K562 (cell line): ENCODE measurements at regions not wholly inside any gene's neighbourhood (a gene's known extent, or its start where the extent isn't known, plus 50 kb on each side); places are given as distances from the start of the nearest gene placed in this dataset.

Experiments used
- ATAC-seq: fragments of 200-7000 bp; cut with Tn5 transposase; 3 replicates; pipeline ENCODE4 v1.9.1; 2020; ENCODE audit warnings: moderate library complexity
- BruUV-seq: library from RNA; stranded (reverse); fragments of 400-500 nt; replicated peaks from 2 replicates; lab custom pipeline; 2021; lab: Mats Ljungman, UMichigan
- CTCF ChIA-PET: fragments of 300-600 bp; formaldehyde crosslinking; extraction: SDS; loops from one replicate; lab custom pipeline; 2021; ENCODE audit warnings: low intra/inter-chr PET ratio; lab: Yijun Ruan, JAX
- POLR2A ChIA-PET: fragments of 300-600, 350-650 bp; sonication (Branson Sonifier 250); formaldehyde crosslinking; extraction: SDS; loops from one replicate; lab custom pipeline; 2021; ENCODE audit warnings: antibody characterized with exemption, inconsistent platforms; lab: Yijun Ruan, JAX
- DNase-seq, 4 experiments: peaks; one replicate each; pipeline versions ENCODE4 v3.0.0 to v3.0.0-alpha.2; 2011 to 2018; ENCODE audit warnings: low spot score in 3 of 4, mixed read lengths in 3 of 4; ENCODE audit errors: extremely low read depth in 1 of 4
- FAIRE-seq: peaks from 2 replicates; lab custom pipeline; 2011; peaks lifted over from hg19 to GRCh38; lab: Jason Lieb, UNC
- H2AFZ ChIP-seq: 2 replicates; pipeline ENCODE4 v1.6.0; 2011; ENCODE audit warnings: low read depth, low read length, control low read depth, inconsistent platforms
- H3K27ac ChIP-seq: fragments of 200-600 bp; 3 replicates; pipeline ENCODE4 v1.8.0; 2011; ENCODE audit warnings: low read depth, mild to moderate bottlenecking, control low read depth, inconsistent platforms, low read length, moderate library complexity, mixed read lengths; ENCODE audit errors: extremely low read depth
- H3K27me3 ChIP-seq, 2 experiments: fragments of 300-600 bp in 1 of 2; 2 replicates in 1 of 2; 3 replicates in 1 of 2; pipeline versions ENCODE4 v1.6.0 to v1.8.0; 2011; ENCODE audit warnings: inconsistent platforms in 2 of 2, low read length in 2 of 2, mild to moderate bottlenecking in 1 of 2, mixed read lengths in 1 of 2, moderate library complexity in 1 of 2; ENCODE audit not compliant: control insufficient read depth in 2 of 2, insufficient read depth in 2 of 2
- H3K36me3 ChIP-seq: fragments of 300-600 bp; 3 replicates; pipeline ENCODE4 v1.8.0; 2011; ENCODE audit warnings: mild to moderate bottlenecking, low read length, inconsistent platforms; ENCODE audit not compliant: control insufficient read depth, insufficient read depth
- H3K4me1 ChIP-seq, 2 experiments: fragments of 200-600 bp in 1 of 2; replicated peaks in 1 of 2; 2 replicates in 1 of 2; 3 replicates in 1 of 2; pipeline versions ENCODE4 v1.5.1 to v1.8.0; 2011; ENCODE audit warnings: inconsistent platforms in 2 of 2, low read length in 2 of 2, mild to moderate bottlenecking in 1 of 2, mixed read lengths in 1 of 2, moderate library complexity in 1 of 2; ENCODE audit not compliant: control insufficient read depth in 2 of 2, insufficient read depth in 2 of 2
- H3K4me2 ChIP-seq: 2 replicates; pipeline ENCODE4 v1.6.1; 2011; ENCODE audit warnings: low read length, control low read depth, inconsistent platforms, mixed read lengths; ENCODE audit not compliant: insufficient read depth
- H3K4me3 ChIP-seq: fragments of 200-600 bp; sonication (generic), shearing (Covaris generic); 2 replicates; pipeline ENCODE4 v1.5.1; 2016; ENCODE audit warnings: control low read depth, inconsistent platforms
- H3K79me2 ChIP-seq: fragments of 200-600 bp; 3 replicates; pipeline ENCODE4 v1.8.0; 2011; ENCODE audit warnings: low read length, inconsistent platforms; ENCODE audit not compliant: control insufficient read depth, insufficient read depth
- H3K9ac ChIP-seq, 2 experiments: 2 replicates each; pipeline versions ENCODE4 v1.6.0 to v1.6.1; 2011; ENCODE audit warnings: low read depth in 2 of 2, low read length in 2 of 2, control low read depth in 1 of 2, inconsistent platforms in 1 of 2, mild to moderate bottlenecking in 1 of 2, mixed read lengths in 1 of 2; ENCODE audit not compliant: insufficient read depth in 1 of 2
- H3K9me1 ChIP-seq: one replicate; pipeline ENCODE4 v1.6.0; 2011; ENCODE audit warnings: inconsistent platforms, mild to moderate bottlenecking, low read length, moderate library complexity; ENCODE audit not compliant: control insufficient read depth, insufficient read depth
- H3K9me3 ChIP-seq: replicated peaks from 2 replicates; pipeline ENCODE4 v1.5.1; 2011; ENCODE audit warnings: low read depth, low read length, inconsistent platforms; ENCODE audit not compliant: control insufficient read depth, insufficient read depth
- H4K20me1 ChIP-seq: replicated peaks from 2 replicates; pipeline ENCODE4 v1.6.1; 2011; ENCODE audit warnings: low read length, inconsistent platforms, mixed read lengths; ENCODE audit not compliant: control insufficient read depth, insufficient read depth
- CREB1 ChIP-seq, 2 experiments: sonication (generic) in 1 of 2; formaldehyde crosslinking in 1 of 2; IDR thresholded peaks; 2 replicates each; pipeline versions ENCODE4 v1.6.1 to v1.8.0; 2012 to 2022; ENCODE audit warnings: inconsistent platforms in 1 of 2, mild to moderate bottlenecking in 1 of 2, missing genetic modification reagents in 1 of 2, moderate library complexity in 1 of 2
- E2F4 ChIP-seq: sonication (generic); formaldehyde crosslinking; IDR thresholded peaks from 2 replicates; pipeline ENCODE4 v1.8.0; 2022; ENCODE audit warnings: mild to moderate bottlenecking, low read depth, missing genetic modification reagents
- ID3 ChIP-seq, 2 experiments: fragments of 250-450 bp in 1 of 2; fragments of 450-650 bp in 1 of 2; sonication (Bioruptor Pico) in 1 of 2; IDR thresholded peaks; 2 replicates each; pipeline versions ENCODE4 v1.6.1 to v1.8.0; 2016 to 2021; ENCODE audit warnings: mild to moderate bottlenecking in 2 of 2, moderate library complexity in 2 of 2, missing compliant biosample characterization in 1 of 2, missing genetic modification characterization in 1 of 2
- POLR3A ChIP-seq: IDR thresholded peaks from 2 replicates; pipeline ENCODE4 v1.6.1; 2011; ENCODE audit warnings: borderline replicate concordance, mild to moderate bottlenecking, moderate library complexity; ENCODE audit not compliant: insufficient read length, insufficient read depth; ENCODE audit errors: extremely low read depth
- SOX6 ChIP-seq: fragments of 450-650 bp; IDR thresholded peaks from 2 replicates; pipeline ENCODE4 v1.6.1; 2014; ENCODE audit warnings: mild to moderate bottlenecking
- TCF7L2 ChIP-seq: fragments of 150-350 bp; IDR thresholded peaks from 2 replicates; pipeline ENCODE4 v1.6.1; 2016; ENCODE audit warnings: low read depth, mild to moderate bottlenecking, low read length, moderate library complexity
- THRAP3 ChIP-seq: fragments of 450-650 bp; IDR thresholded peaks from 2 replicates; pipeline ENCODE4 v1.6.1; 2016; ENCODE audit warnings: mild to moderate bottlenecking, inconsistent platforms, borderline replicate concordance
- TRIM25 ChIP-seq: fragments of 450-650 bp; IDR thresholded peaks from 2 replicates; pipeline ENCODE4 v1.7.0; 2016; ENCODE audit warnings: borderline replicate concordance
- ZFX ChIP-seq: sonication (generic); formaldehyde crosslinking; IDR thresholded peaks from 2 replicates; pipeline ENCODE4 v1.8.0; 2022; ENCODE audit warnings: mild to moderate bottlenecking, missing genetic modification reagents, moderate library complexity
- ZNF232 ChIP-seq: sonication (generic); formaldehyde crosslinking; IDR thresholded peaks from 2 replicates; pipeline ENCODE4 v1.8.0; 2022; ENCODE audit warnings: mild to moderate bottlenecking, missing genetic modification reagents
- ZNF408 ChIP-seq: fragments of 250-450 bp; sonication (Bioruptor Pico); IDR thresholded peaks from 2 replicates; pipeline ENCODE4 v1.4.0; 2020; ENCODE audit warnings: low read depth, mild to moderate bottlenecking, moderate library complexity
- ZNF76 ChIP-seq: fragments of 250-450 bp; sonication (Bioruptor Pico); IDR thresholded peaks from 2 replicates; pipeline ENCODE4 v1.4.0; 2020; ENCODE audit warnings: mild to moderate bottlenecking, moderate library complexity, borderline replicate concordance
- WGBS: fragments of 100-300 bp; shearing (Covaris generic); methylation state at CpG from one replicate; pipeline ENCODE4 v1.1.6; 2016; ENCODE audit warnings: low coverage, mixed read lengths; ENCODE audit not compliant: insufficient coverage; ENCODE audit errors: missing lambda C conversion rate; 5-methylcytosine and 5-hydroxymethylcytosine counted together
- in situ Hi-C: fragments of 300-500 bp; cut with MboI; formaldehyde crosslinking; loops from 4 replicates; pipeline ENCODE4 v1.15.0; 2018; ENCODE audit warnings: inconsistent platforms, mixed read lengths
- intact Hi-C: fragments of 100-400 bp; cut with micrococcal nuclease; formaldehyde crosslinking; loops from 2 replicates; pipeline ENCODE4 v1.14.2; 2022

GRCh38 chr3:124091716-124092115, 99.8 kb upstream of the ROPN1 start:
- TF ChIP-seq POLR3A: no peak
- TF ChIP-seq TRIM25: no peak
- TF ChIP-seq ZNF232: no peak
- TF ChIP-seq ID3 (CRISPR knock-in tag; IDR thresholded peaks at IDR 0.05): no peak
- no peak for TF ChIP-seq ID3 (tag; IDR thresholded peaks at IDR 0.05)
- no peak for TF ChIP-seq THRAP3
- no peak for TF ChIP-seq ZNF408 (CRISPR knock-in tag)
- no peak for TF ChIP-seq ZNF76 (CRISPR knock-in tag)
- no peak for TF ChIP-seq CREB1 (IDR thresholded peaks at IDR 0.05)
- TF ChIP-seq CREB1 (CRISPR knock-in tag; IDR thresholded peaks at IDR 0.05): no peak
- no peak for TF ChIP-seq E2F4 (CRISPR knock-in tag)
- TF ChIP-seq SOX6: no peak
- no peak for TF ChIP-seq TCF7L2
- no peak for TF ChIP-seq ZFX (CRISPR knock-in tag)
- TF ChIP-seq, all 486 proteins: peak for 0
- ChIA-PET POLR2A (interaction anchor here (0.6 kb wide), 1 partner anchor 318 kb away, joined by 5 read pairs; no protein-coding TSS in a partner anchor), CTCF (no interaction called here)
- Histone ChIP-seq H2AFZ (no peak overlapping the region), H3K27ac (no peak overlapping the region), H3K4me2 (no peak overlapping the region), H3K9me1 (no peaks in the 10 kb centered on the region), H3K9ac (no peak overlapping the region), H3K79me2 (no peaks in the 10 kb centered on the region), H3K4me1 (no peaks in the 10 kb centered on the region), H3K9me3 (no peaks in the 10 kb centered on the region), H3K36me3 (no peaks in the 10 kb centered on the region), H4K20me1 (no peaks in the 10 kb centered on the region; the same call in 1 of the 2 replicates), H3K27me3 (peaks cover 0 to 15% of the 10 kb centered on the region in 2 experiments; a peak in 1 of 5 replicates), H3K4me3 (no peak overlapping the region)
- no TSS peak for BruUV-seq
- ATAC-seq (no peak), DNase-seq (no peak), FAIRE-seq (no peak)
- intact Hi-C loops: no loop called here
- in situ Hi-C loops: no loop called here
- WGBS: 0% methylated on average over 1 of the region's 1 CpG
